ENCODE measurements at regions not wholly inside any gene's neighbourhood (a gene's known extent, or its start where the extent isn't known, plus 50 kb on each side); places are given as distances from the start of the nearest gene placed in this dataset.

DNA sequence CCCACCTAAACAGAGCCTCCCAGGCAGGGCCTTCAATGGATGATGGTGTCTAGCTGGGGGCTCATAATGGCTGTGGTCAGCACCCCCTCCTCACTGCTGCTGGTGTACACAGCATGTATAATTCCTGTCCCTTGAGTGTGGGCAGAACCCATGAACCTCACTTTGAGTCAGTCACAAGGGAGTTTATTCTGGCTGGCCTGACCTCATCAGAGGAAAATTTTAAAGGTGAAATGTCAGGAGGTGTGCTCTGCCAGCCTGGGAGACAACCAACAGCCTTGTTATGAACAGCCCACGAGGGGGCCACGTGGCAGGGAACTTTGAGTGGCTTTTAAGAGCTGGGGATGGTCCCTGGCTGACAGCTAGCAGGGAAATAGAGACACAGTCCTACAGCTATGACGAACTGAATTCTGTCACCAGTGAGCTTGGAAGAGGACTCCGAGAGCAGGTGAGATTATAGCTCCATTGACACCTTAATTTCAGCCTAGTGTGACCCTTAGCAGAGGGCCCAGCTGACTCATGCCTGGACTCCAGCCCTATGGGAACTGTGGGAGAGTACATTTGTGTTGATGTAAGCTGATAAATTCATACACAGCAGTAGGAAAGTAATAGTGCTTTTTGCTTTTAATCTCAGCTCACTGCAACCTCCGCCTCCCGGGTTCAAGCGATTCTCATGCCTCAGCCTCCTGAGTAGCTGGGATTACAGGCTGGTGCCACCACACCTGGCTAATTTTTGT, 73.5 kb upstream of the RUNX3 start:
- DNase-seq (ENCODE audit: low read depth, low spot score): no peak

DNA sequence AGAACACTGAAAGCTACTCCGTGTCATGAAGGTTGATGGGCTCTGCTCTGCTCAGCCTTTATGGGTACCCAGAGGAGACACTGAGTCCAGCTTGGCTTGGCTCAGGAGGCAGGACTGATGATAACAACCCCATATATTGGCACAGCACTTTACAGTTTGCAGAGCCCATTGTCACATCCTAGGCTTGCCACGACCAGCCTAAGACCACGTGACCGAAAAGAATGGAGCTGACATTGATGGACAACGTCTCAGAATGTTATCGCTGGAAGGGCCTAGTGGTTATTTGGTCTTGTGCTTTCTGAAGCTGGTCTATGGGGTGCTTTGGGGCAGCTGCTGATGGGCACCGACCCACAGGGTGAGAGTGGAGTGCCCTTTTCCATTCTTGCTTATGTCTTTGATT, 72.9 kb upstream of the RUNX3 start:
- DNase-seq (ENCODE audit: low read depth, low spot score): no peak

DNA sequence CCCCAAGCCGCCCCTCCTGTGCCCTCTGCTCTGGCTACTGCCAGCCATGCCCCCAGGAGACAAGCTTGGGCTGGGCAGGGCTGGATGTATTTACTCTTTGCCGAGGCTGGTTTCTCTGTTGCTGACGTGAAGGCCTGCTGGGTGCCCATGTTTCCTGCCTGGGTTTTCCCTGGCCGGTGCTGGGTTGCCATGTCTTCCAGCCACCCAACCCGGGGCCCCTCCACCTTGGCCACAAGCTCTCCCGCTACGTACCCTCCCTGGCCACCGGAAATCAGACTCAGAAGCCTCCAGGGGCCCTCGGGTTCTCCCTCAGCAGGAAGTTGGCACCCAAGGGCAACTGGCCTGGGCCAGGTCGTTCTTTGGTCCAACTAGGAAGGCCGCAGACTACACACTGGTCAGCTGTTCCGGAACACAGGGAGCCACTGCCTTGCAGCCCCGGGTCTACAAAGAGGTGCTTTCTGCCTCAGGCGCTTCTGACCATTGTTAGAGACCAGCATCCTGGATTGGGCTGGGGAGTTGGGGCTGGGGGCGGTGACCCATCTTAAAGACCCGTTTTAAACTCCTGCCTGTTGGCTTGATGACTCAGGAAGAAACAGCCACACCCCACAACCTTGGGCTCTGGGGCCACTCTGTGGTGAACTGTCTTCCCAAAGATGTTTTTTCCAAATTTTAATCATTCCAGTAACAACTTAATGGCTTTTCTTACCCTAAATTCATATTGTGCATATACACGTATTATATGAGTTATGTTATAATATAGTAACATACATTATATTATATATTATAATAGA, 71.2 kb upstream of the RUNX3 start:
- DNase-seq (ENCODE audit: low read depth, low spot score): no peak

DNA sequence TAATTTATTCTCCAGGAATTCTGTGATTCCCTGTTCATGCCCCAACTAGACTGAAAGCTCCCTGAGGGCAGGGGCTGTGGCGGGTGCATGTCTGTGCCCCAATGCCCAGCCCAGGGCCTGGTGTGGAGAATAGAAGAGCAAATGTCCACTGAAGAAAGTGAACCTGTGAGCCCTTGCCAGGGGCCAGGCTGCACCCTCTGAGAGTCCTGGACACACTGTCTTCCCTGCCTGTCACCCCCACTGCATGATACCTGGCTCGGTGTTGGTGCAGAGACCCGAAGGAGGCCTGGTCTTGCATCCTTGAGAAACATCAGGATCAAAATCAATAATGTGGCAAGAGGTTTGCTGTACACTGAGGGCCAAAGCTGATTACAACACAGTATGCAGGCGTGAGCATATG, 69.8 kb upstream of the RUNX3 start:
- DNase-seq (ENCODE audit: low read depth, low spot score): no peak

DNA sequence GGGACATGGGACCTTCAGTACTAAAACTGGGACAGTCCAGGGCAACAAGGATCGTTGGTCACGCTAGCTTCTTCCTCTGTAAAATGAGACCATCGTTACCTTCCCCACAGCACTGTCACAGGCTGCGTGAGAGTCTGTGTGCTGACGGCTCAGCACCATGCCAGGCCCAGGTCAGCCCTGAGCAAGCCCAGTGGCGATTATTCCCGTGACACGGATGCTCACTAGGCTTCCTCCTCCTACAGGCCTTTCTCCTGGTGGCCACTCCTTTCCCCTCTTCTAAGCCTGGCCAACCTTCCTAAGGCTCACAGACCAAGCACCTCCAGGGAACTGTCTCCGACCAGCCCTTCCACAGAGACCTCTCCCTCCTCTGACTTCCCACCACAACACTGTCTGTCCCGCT, 69.3 kb upstream of the RUNX3 start:
- DNase-seq (ENCODE audit: low read depth, low spot score): no peak

DNA sequence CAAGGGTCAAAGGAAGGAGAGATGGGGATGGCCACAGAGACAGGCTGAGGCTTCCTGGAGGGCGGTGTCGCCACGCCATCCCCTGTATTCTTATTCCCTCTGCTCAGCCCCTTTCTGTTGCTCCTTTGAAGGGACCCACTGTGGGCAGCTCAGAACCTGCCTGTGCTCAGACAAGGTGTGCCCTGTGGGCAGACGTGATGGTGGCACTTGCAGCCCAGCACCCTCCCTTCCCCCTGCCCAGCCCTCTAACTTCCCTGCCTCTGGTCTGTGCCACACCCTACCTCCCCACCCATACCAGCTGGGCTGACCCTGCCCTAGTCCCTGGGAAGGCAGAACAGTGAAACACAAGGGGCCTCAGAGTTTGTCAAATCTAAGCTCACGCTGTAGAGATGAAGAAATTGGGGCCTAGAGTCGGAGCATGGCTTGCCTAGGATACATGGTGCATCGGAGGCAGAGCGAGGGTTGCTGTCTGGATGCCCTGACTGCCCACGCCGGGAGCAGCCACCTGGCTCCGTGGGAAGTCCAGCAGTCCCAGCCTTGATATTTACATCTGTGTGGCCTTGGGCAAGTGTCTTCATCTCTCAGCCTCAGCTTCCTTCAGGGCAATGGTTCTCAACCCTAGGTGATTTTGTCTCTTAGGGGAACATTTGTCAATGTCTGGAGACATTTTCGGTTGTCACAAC, 68.6 kb upstream of the RUNX3 start:
- DNase-seq (ENCODE audit: low read depth, low spot score): no peak

DNA sequence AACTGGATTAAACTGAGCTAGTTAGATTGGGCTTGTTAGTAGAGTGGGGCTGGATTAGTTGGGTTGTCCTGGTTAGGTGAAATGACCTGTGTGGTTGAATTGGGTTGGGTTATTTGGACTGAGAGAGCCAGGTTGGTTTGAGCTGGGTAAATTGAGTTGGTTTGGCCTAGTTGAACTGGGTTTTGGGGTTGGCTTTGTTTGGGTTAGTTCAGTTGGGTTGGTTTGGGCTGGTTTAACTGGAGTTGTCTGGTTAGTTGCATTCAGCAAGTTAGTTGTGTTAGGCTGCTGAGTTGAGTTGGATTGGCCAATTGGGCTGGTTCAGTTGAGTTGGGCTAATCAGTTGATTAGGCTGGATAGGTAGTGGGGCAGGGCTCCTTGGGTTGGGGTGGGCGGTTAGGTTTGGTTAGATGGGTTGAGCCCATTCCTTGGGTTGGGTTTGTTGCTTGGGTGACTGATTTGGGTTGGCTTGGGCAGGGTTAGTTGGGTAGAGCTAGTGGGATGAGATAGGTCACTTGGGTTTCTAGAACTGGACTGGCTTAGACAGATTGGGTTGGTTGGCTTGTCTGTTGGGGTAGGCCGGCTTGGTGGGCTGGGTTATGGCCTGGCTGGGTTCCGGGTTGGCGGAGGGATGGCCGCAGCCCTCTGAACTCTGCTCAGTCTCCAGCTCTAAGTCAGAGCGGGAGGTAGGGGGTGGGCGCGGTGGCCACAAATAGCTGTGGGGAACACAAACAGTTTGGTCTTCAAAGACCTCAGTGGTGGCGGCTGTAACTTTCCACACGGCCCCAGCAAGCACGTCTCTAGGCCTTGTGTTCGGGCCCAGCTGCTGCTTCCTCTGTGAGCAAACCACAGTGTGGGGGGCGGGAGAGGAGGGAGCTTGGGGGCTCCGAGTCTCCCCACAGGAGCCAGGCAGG, 67.2 kb upstream of the RUNX3 start:
- no peak for DNase-seq (ENCODE audit: low read depth, low spot score)

DNA sequence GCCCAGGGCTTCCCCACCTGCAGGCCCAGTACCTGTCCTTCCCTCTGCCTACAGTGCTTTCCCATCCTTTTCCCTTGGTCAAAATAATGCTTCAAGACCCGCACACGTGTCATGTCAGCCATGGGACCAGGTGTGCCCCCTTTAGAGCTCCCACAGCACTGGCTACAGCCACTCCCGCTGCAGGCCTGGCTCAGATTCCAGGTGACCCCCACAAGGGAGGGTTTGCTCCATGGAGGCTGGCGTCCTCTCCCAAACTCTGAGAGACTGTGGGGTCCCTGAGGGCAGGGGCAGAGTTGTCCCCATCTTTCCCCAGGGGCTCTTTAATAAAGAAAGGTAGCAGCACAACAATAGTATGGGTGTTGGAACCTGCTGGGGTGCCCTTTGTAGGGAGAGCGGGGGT, 66.4 kb upstream of the RUNX3 start:
- no peak for DNase-seq (ENCODE audit: low read depth, low spot score)

DNA sequence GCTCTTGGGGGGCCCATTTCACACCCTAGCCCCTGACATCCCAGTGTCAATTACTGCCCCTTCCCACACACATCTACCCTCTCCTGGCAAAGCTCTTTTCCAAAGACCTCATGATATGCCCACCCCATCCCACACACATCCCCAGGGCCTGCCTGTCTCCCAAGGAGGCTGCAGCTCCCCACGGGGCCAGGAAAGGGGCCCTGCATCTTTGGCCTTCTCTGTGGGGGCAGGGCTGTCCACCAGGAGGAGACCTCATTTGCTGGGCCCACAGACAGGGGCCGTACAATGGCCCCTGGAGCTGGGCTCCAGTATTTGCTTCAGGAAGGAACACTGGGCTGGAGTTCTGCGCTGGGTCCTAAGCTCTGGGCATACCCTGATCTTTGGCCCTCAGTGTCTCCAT, 65.6 kb upstream of the RUNX3 start:
- no peak for DNase-seq (ENCODE audit: low read depth, low spot score)

DNA sequence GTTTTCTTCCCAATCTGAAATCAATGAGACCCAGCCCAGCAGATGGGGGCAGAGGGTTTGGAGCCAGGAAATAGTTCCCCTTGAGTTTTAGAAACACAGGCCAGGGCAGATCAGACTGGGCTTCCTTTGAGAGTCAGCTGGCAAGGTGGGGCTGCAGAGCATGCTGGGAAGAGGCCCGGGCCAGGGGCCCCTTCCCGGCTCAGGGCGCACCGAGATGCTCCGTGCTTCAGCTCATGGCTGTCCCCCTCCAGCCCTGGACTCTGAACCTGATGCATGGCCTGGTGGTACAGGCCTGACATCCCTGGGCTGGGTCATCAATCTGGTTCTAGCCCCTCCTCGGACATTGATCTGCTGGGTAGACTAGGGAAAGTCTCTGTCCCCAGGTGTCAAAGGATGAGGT, 65.1 kb upstream of the RUNX3 start:
- DNase-seq (ENCODE audit: low read depth, low spot score): no peak

DNA sequence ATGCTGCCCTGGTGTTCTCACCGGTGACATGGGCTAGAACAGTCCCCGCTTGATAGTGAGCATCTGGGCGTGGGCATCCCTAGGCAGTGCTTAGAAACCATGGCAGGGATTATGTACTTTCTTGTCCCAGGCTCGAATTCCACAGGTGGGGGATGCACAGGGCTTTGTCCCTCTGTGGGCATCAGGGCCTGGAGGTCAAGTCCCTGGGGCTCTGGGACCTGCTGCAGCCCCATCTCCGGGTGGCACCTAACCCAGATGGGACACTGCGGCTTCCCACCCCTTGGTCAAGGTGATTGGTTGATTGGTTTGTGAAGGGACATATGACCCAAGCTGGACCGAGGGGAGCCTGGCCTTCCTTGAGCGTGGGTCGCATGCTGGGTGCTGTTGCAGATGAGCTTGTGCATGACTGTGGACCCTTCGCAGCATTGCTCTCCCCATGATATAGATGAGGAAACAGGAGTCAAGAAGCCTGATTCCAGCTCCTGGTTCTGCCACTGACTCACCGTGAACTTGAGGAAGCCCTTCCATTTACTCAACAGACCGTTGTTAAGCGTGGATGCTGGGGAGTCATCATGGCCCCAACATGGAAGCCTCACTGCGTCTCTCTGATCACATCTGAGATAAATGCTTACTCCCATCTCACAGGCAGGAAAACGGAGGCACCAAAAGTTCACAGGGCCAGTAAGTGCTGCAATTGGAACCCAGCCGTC, 64.0 kb upstream of the RUNX3 start:
- DNase-seq (ENCODE audit: low read depth, low spot score): no peak

DNA sequence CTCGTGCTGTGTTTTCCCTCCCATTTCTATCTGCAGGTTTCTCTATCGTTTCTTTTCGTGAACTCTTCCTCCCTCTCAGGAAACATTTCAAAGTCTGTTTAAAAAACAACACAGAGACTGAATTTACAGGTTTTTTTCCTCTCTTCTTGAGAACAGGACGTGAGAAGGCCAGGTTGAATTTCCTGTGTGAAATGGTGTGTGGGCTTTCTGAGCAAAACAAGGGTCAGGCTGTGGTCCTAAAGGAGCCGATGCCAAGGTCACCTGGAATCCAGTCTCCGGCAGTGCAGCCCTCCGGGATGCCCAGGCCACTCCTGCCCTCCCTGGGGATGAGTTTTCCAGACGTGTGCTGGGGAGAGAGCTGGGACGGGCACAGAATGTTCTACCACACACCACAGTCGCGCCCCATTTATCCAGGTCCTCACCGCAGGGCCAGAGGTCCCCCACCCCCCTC, 62.7 kb upstream of the RUNX3 start:
- no peak for DNase-seq (ENCODE audit: low read depth, low spot score)

DNA sequence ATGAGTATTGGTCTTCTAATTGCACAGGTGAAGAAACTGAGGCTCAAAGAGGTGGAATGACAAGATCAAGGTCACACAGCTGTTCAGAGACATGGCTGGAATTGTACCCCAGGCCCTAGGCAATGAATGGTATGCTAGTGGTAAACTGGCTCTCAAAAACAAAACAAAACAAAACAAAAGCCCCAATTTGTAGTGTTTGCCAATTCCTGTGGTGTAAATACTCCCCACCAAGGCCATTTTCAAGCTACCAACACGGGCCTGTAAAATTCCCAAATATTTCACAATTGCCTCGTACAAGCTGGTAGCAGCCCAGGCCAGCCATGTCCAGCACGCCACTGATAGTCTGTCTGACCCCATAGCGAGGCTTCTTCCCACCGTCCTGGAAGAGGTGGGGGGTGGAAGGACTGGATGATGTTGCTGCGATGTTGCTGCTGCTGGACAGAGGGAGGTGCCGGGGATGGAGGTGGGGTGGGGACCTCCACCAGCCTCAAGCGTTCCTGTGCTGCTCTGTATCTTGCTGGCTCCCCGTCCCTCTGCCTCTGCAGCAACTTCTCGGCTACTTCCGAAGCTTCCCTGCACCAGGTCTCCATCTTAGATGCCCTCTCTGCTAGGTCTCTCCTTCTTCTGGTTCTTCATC, 62.2 kb upstream of the RUNX3 start:
- no peak for DNase-seq (ENCODE audit: low read depth, low spot score)

DNA sequence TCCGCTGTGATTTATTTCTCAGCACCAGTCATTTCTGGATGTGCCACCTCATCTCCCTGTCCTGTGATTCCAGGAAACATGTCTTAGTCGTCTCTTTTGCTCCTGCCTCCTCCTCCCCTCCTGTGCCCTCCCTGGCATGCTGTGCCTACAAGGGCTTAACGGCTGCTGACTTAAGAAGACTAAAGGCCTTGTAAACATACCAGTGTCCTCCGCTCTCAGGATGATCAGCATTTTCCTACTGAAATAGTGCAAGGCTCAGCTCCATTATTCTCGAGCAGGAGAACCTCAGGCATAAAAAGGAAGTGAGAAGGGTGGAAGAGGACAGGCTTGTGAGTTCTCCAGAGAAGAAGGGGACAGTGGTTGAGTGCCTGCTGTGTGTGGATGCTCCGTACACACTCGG, 61.6 kb upstream of the RUNX3 start:
- DNase-seq (ENCODE audit: low read depth, low spot score): no peak

DNA sequence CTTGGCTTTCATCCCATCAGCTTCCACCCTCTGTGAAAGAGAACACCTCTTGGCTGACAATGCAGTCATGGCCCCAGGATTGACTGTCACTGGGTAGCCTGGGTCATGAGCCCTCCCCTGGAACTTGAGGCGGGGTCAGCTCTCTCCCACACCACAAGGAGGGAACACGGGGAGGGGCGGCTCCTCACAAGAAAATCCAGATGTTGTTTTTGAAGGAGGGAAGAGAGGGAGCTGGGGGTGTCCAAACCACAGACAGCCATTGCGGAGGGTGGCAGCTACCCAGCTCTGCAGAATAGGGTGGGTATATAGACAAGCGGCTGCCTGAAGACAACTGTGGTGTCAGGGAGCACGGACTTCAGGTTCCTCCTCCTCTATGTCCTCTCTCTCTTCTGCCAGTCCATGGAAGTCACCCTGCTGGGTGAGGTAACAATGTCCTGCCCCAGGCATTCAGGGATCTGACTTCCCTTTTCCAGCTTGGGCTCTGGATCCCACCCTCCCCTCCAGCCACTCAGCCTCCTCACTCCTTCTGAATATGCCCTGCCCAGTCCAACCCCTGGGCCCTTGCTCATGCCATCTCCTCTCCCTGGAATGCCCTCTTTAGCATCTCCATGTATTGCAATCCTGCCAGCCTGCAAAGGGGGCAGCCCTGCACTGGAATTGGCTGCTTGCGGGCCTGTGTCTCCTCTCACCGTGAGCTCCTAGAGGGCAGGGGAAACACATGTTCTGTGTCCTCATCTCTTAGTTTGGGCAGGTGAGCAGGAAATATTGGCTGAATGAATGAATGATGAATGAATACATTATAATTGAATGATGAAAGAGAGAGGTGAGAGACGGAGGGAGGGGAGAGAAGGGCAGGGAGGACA, 60.9 kb upstream of the RUNX3 start:
- DNase-seq (ENCODE audit: low read depth, low spot score): no peak

DNA sequence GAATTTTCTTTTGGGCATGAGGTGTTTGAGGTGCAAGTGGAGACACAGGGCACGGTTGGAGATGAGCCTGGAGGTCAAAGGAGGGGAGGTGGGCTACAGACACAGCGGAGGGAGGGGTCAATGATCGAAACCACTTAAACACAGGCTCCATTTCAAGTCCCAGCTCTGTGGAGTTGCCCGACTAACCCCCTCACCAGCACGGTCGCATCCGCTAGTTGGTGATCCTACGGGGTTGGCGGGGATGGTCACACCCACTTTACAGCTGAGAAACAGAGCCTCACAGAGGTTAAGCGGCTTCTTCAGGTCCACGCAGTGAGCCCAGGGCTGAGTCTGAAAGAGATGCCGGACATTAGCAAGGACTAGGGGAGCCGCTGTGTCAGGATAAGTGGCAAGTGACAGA, 60.1 kb upstream of the RUNX3 start:
- DNase-seq (ENCODE audit: low read depth, low spot score): no peak

DNA sequence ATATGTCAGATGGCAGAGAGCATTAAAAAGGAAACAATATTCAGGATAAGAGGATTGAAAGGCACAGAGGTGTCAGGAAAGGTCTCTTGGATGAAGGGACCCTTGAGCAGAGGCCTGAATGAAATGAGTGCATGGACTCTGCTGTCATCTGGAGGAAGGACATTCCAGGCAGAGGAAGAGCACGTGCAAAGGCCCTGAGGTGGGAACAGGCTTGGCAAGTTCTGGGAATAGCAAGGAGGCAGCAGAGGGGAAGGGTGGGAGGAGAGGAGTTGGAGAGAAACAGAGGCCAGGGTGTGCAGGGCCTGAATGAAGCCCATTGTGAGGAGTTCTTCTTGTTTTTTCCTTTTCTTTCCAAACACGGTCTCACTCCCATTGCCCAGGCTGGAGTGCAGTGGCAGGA, 59.0 kb upstream of the RUNX3 start:
- no peak for DNase-seq (ENCODE audit: low read depth, low spot score)

DNA sequence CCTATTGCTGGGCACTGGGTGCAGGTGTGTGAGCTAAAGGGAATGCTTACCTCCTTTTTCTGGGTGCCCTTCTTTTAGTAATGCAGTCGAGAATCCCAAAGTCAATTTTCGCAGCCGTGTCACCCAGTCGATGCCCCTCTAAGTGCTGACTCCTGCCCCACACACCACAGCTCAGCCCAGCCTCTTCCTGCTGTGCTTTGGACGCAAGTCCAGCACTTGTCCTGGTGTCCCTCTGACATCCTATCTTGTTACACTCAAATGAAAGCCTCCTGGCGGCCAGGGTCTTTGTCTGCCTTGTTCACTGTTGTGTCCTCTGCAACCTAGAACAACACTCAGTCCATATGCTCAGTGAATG, 58.5 kb upstream of the RUNX3 start:
- no peak for DNase-seq (ENCODE audit: low read depth, low spot score)

DNA sequence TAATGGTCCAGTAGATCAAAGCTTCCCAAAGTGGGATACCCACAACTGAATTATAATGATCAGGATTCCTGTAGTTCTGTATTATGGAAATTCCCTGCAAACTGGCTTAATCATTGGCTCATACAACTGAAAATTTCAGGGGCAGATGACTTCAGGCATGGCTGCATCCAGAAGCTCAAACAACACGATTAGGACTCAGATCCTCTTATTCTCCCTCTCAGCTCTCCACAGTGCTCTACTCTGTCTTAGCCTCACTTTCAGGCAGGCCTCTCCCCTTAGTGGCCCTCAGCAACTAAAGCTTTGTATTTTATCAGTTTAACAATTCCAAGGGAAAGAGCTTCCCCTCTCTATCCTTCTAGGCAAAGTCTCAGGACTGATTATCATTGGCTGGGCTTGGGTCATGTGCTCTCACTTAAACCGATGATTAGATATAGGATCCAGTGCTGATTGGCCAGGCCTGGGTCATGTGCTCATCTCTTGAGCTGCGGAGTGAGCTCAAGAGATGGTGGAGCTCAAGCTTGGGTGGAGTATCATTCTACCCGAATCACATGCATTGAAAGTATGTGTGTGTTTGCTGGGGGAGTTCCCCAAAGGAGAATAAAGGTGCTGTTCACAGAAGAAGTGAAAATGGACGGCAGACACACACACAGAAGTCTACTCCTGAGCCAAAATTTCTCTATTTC, 57.9 kb upstream of the RUNX3 start:
- DNase-seq (ENCODE audit: low read depth, low spot score): no peak
